AG04449 (cell line): ENCODE measurements at regions not wholly inside any gene's neighbourhood (a gene's known extent, or its start where the extent isn't known, plus 50 kb on each side); places are given as distances from the start of the nearest gene placed in this dataset.

Experiments used
- CTCF ChIA-PET: fragments of 350-600 bp; formaldehyde crosslinking; extraction: SDS; loops from one replicate; lab custom pipeline; 2021; ENCODE audit warnings: antibody characterized with exemption; lab: Yijun Ruan, JAX
- POLR2A ChIA-PET: fragments of 400-600, 350-600 bp; formaldehyde crosslinking; extraction: SDS; loops from one replicate; lab custom pipeline; 2020; ENCODE audit warnings: antibody characterized with exemption, inconsistent platforms; lab: Yijun Ruan, JAX
- DNase-seq: peaks from one replicate; pipeline ENCODE4 v3.0.0-alpha.2; 2010; ENCODE audit warnings: low read depth, low spot score
- H3K4me3 ChIP-seq: 2 replicates; pipeline ENCODE4 v1.5.1; 2011; ENCODE audit warnings: low read depth, mild to moderate bottlenecking, control low read depth, low read length
- TF ChIP-seq, protein P1 (sequence below): IDR thresholded peaks from one replicate; pipeline ENCODE4 v1.5.1; 2011; ENCODE audit warnings: mild to moderate bottlenecking, moderate library complexity, low read length, control low read depth, inconsistent platforms; ENCODE audit not compliant: insufficient read depth; ENCODE audit errors: missing control alignments

DNA sequence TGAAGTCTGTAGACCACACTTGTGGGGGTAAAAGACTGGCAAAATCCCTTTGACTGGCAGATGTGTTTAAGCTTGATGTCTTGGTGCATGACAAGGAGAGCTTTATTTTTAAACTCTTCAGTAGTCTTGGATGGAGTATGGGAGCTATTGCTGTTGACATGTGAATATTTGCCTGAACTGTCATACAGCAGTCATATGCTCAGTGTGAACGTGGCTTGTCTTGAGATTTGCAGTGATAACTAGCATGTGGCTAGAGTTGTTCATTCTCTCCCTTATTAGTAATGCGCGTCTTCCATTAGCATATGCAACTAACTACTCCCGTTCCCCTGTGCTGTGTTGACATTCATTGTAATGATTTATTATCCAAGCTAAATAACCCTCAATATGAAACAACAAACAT lies 523.6 kb upstream of the WWC1 start:
- no peak overlapping the region for H3K4me3 ChIP-seq
- ChIA-PET CTCF (interaction anchor here (0.5 to 1.9 kb wide), 3 partner anchors 9 to 44 kb away, joined by 3 to 7 read pairs (median 3); no protein-coding TSS in a partner anchor), POLR2A (interaction anchor here (0.6 to 0.9 kb wide), 4 partner anchors 8 to 51 kb away, joined by 3 to 4 read pairs (median 3); no protein-coding TSS in a partner anchor)
- TF ChIP-seq, protein P1, sequence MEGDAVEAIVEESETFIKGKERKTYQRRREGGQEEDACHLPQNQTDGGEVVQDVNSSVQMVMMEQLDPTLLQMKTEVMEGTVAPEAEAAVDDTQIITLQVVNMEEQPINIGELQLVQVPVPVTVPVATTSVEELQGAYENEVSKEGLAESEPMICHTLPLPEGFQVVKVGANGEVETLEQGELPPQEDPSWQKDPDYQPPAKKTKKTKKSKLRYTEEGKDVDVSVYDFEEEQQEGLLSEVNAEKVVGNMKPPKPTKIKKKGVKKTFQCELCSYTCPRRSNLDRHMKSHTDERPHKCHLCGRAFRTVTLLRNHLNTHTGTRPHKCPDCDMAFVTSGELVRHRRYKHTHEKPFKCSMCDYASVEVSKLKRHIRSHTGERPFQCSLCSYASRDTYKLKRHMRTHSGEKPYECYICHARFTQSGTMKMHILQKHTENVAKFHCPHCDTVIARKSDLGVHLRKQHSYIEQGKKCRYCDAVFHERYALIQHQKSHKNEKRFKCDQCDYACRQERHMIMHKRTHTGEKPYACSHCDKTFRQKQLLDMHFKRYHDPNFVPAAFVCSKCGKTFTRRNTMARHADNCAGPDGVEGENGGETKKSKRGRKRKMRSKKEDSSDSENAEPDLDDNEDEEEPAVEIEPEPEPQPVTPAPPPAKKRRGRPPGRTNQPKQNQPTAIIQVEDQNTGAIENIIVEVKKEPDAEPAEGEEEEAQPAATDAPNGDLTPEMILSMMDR, result no peak
- DNase-seq, result peak; percentile 68

GRCh38 chr5:167769846-167770413 lies 521.5 kb upstream of the WWC1 start:
- no peak for DNase-seq
- TF ChIP-seq, protein P1, result no peak
- POLR2A ChIA-PET, result no interaction called here
- no peak overlapping the region for H3K4me3 ChIP-seq
- CTCF ChIA-PET, result interaction anchor here (0.7 to 3.7 kb wide), 2 partner anchors 47 to 127 kb away, joined by 3 to 13 read pairs; no protein-coding TSS in a partner anchor

- TF ChIP-seq, protein P1, result no peak
- no peak overlapping the region for H3K4me3 ChIP-seq
- CTCF ChIA-PET, result interaction anchor here (0.7 to 3.7 kb wide), 3 partner anchors 29 to 127 kb away, joined by 3 to 13 read pairs (median 4); no protein-coding TSS in a partner anchor
- DNase-seq, result peak; percentile 92
- POLR2A ChIA-PET, result interaction anchor here (1.4 kb wide), 1 partner anchor 13 kb away, joined by 3 read pairs; no protein-coding TSS in a partner anchor
These were observed 521.0 kb upstream of the WWC1 start for GRCh38 chr5:167770461-167770860.

DNA sequence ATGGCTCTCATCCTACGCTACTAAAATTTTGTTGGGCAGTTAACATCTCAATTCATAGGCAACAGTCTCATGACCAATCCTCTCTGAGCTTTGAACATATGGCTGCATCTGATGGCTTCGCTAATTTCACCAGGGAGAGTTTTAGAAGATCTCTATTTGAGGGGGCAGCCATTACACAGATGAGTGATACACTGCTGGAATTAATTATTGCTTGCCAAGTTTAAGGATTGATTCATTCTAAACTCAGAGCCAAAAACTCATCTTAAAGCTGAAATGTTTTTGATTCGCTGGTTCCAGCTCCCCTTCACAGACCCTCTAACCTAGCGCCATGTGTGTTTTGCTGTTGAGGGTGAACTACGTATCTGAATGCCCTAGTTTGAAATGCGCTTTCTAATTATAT lies 519.9 kb upstream of the WWC1 start:
- ChIA-PET CTCF (interaction anchor here (0.8 to 3.7 kb wide), 6 partner anchors 8 to 189 kb away, joined by 3 to 13 read pairs (median 4); no protein-coding TSS in a partner anchor), POLR2A (interaction anchor here (0.9 to 1.4 kb wide), 3 partner anchors 12 to 174 kb away, joined by 3 to 7 read pairs (median 3); no protein-coding TSS in a partner anchor)
- H3K4me3 ChIP-seq, result no peak overlapping the region
- TF ChIP-seq, protein P1, result no peak
- no peak for DNase-seq

- H3K4me3 ChIP-seq, result no peak overlapping the region
- ChIA-PET POLR2A (no interaction called here), CTCF (interaction anchor here (0.9 kb wide), 1 partner anchor 9 kb away, joined by 3 read pairs; no protein-coding TSS in a partner anchor)
- TF ChIP-seq, protein P1, result no peak
- DNase-seq, result no peak
These were observed 517.7 kb upstream of the WWC1 start for GRCh38 chr5:167773668-167774301.

GRCh38 chr5:167777746-167778145 lies 513.7 kb upstream of the WWC1 start:
- POLR2A ChIA-PET, result no interaction called here
- CTCF ChIA-PET, result no interaction called here
- no peak for DNase-seq
- TF ChIP-seq, protein P1, result no peak
- H3K4me3 ChIP-seq, result no peak overlapping the region
